ENCODE measurements at regions not wholly inside any gene's neighbourhood (a gene's known extent, or its start where the extent isn't known, plus 50 kb on each side); places are given as distances from the start of the nearest gene placed in this dataset.

DNA sequence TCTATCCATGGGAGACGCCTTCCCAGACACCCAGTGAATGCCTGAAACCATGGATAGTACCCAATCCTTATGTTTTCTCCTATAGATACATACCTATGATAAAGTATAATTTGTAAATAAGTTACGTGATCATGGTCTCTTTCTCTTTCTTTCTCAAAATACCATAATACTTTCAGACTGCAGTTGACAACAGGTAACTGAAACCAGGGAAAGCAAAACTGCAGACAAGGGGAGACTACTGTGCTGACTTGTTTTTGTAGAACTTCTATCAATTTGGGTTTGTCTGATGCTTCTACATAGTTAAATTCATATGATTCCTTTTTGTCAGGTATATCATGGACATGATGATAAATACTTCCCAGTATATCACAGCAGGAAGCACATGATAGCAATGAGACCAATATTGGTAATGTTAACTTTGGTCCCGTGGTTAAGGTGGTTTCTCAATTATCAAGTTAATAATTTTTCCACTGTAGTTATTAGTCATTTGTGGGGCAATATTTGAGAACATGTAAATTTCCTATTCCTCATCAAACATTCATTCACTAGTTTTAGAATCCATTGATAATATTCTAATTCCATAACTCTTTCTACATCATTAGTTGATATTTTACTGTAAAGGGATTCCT is 298.0 kb upstream of the TET2 start:
- Mint-ChIP-seq H3K36me3 (no peaks in the 10 kb centered on the region), H3K27me3 (no peaks in the 10 kb centered on the region), H3K9me3 (no peaks in the 10 kb centered on the region), H3K27ac (no peak overlapping the region), H3K4me3 (no peak overlapping the region), H3K4me1 (ENCODE audit: unreplicated experiment) (no peaks in the 10 kb centered on the region)
- DNase-seq (ENCODE audit: extremely low spot score, unreplicated experiment): no peak
- TF ChIP-seq, protein P1, sequence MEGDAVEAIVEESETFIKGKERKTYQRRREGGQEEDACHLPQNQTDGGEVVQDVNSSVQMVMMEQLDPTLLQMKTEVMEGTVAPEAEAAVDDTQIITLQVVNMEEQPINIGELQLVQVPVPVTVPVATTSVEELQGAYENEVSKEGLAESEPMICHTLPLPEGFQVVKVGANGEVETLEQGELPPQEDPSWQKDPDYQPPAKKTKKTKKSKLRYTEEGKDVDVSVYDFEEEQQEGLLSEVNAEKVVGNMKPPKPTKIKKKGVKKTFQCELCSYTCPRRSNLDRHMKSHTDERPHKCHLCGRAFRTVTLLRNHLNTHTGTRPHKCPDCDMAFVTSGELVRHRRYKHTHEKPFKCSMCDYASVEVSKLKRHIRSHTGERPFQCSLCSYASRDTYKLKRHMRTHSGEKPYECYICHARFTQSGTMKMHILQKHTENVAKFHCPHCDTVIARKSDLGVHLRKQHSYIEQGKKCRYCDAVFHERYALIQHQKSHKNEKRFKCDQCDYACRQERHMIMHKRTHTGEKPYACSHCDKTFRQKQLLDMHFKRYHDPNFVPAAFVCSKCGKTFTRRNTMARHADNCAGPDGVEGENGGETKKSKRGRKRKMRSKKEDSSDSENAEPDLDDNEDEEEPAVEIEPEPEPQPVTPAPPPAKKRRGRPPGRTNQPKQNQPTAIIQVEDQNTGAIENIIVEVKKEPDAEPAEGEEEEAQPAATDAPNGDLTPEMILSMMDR (conservative IDR thresholded peaks at IDR 0.05): no peak

DNA sequence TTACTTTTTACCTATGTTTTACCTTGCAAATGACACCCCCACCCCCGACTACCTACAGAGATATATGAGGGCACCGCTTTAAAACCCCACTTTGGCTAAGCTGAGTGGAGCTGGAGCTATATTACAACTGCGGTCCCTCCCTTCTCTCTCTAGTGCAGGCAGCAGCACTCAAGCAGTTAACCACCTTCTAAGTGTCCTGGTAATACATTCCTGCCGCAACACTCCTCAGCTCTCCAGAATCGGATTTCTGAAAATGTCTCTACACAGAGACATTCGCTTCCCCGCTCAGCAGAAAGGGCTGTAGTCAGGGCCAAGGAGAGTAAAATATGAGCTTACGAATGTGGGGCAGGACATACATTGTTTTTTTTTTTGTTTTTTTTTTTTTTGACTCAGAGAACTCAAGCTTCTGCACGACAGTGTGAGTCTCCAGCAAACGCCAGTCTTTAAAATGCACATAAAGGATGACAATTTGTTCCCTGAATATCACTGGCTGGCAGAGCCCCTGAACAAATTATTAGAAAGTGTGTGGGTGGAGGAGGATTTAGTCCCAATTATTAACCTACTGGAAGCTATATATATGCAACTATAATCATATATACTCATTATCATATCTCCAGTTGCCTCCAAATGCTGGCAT is 287.0 kb upstream of the TET2 start:
- peak overlapping the region; percentile 6 for H3K4me3 Mint-ChIP-seq
- H3K4me1 Mint-ChIP-seq (ENCODE audit: unreplicated experiment): no peaks in the 10 kb centered on the region
- H3K27me3 Mint-ChIP-seq: no peaks in the 10 kb centered on the region
- no peak for DNase-seq (ENCODE audit: extremely low spot score, unreplicated experiment)
- H3K27ac Mint-ChIP-seq: no peak overlapping the region
- H3K9me3 Mint-ChIP-seq: peaks cover 4% of the 10 kb centered on the region
- no peaks in the 10 kb centered on the region for H3K36me3 Mint-ChIP-seq
- TF ChIP-seq, protein P1 (conservative IDR thresholded peaks at IDR 0.05): no peak

DNA sequence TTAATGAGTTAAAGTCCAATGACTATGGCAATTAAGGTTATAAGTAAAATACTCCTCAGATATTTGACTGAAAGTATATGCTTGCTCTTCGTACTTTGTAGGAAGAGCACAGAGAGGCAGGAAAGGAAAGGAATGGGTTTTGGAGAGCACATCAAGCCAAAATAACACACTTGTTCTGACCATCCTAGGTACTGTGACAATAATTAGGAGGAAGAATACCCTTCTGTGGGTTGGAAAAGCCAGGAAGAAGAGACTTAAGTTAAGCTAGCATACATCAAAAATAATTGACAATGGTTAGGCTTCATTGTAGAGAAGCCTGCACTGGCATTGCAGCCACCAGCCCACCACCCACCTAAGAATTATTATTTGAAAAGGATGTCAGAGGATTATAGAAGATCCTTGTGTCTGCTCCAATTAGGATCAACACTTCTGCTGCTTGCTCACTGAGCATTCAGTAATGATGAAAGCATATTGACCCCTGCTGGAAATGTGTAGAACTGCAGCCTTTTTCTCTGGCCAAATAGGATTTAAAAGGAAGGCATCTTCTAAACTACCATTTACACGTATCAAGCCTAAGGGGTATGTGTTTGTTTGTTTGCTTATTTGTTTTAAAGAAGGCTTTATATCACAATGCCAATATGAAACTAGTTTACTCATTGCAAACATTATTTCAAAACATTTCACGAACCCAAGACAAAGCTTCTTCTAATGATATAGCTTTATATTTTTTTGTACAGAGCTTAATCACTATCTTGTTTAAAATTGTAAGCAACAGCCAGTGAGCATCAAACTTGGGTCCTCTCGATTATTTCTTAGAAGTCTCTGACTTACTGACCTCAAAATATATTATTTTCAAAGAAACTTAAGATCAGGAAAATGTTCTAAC is 286.2 kb upstream of the TET2 start:
- no peak overlapping the region for H3K4me3 Mint-ChIP-seq
- TF ChIP-seq, protein P1 (conservative IDR thresholded peaks at IDR 0.05): peak; percentile 93
- H3K36me3 Mint-ChIP-seq: no peaks in the 10 kb centered on the region
- H3K27me3 Mint-ChIP-seq: no peaks in the 10 kb centered on the region
- H3K4me1 Mint-ChIP-seq (ENCODE audit: unreplicated experiment): no peaks in the 10 kb centered on the region
- no peak for DNase-seq (ENCODE audit: extremely low spot score, unreplicated experiment)
- no peak overlapping the region for H3K27ac Mint-ChIP-seq
- H3K9me3 Mint-ChIP-seq: peaks cover 4% of the 10 kb centered on the region

DNA sequence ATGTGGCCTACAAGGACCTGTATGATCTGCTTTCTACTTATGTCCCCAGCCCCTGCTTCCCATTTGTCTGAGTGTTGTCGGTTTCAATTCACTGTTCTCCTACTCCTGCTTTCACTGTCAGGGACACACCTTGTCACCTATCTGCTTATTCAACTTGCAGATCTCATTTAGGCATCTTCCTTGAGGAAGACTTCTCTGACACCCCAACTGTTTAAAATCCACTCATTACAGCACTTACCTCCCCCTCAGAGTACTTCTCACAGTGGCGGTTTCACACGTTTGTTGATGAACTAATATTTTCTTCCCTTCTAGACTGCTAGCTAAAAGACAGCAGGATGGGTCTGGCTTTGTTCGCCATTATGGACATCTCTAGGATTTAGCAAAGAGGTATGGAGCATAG is 279.9 kb upstream of the TET2 start:
- Mint-ChIP-seq H3K4me1 (ENCODE audit: unreplicated experiment) (no peaks in the 10 kb centered on the region), H3K27me3 (no peaks in the 10 kb centered on the region), H3K4me3 (no peak overlapping the region), H3K9me3 (peaks cover 4% of the 10 kb centered on the region), H3K27ac (no peak overlapping the region), H3K36me3 (no peaks in the 10 kb centered on the region)
- DNase-seq (ENCODE audit: extremely low spot score, unreplicated experiment): no peak
- TF ChIP-seq, protein P1 (conservative IDR thresholded peaks at IDR 0.05): no peak

DNA sequence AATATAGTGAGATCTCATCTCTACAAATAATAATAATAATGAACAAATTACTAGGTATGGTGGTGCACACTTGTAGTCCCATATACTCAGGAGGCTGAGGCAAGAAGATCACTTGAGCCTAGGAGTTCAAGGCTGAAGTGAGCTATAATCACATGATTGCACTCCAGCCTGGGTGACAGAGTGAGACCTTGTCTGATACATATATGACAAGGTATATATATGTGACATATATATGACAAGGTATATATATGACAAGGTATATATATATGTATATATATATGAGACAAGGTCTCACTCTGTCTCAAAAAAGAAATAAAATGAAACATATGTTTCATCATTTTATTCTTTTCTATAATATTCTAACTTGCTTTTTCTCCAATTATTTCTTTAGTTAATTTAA is 278.1 kb upstream of the TET2 start:
- TF ChIP-seq, protein P1 (conservative IDR thresholded peaks at IDR 0.05): no peak
- Mint-ChIP-seq H3K4me1 (ENCODE audit: unreplicated experiment) (no peaks in the 10 kb centered on the region), H3K27ac (no peak overlapping the region), H3K36me3 (no peaks in the 10 kb centered on the region), H3K27me3 (no peaks in the 10 kb centered on the region), H3K9me3 (no peaks in the 10 kb centered on the region), H3K4me3 (no peak overlapping the region)
- no peak for DNase-seq (ENCODE audit: extremely low spot score, unreplicated experiment)
